ENCODE measurements at regions not wholly inside any gene's neighbourhood (a gene's known extent, or its start where the extent isn't known, plus 50 kb on each side); places are given as distances from the start of the nearest gene placed in this dataset.
"Not testable (repeated sequence)": the region's sequence is repeated elsewhere in the genome, so short reads cannot be mapped to it uniquely, and the experiment has no call there.

- no peak for DNase-seq
Measured at GRCh38 chr11:15667127-15667725, 552.5 kb downstream of the INSC start.

GRCh38 chr11:15668718-15669117 is 554.0 kb downstream of the INSC start:
- no peak for DNase-seq

DNA sequence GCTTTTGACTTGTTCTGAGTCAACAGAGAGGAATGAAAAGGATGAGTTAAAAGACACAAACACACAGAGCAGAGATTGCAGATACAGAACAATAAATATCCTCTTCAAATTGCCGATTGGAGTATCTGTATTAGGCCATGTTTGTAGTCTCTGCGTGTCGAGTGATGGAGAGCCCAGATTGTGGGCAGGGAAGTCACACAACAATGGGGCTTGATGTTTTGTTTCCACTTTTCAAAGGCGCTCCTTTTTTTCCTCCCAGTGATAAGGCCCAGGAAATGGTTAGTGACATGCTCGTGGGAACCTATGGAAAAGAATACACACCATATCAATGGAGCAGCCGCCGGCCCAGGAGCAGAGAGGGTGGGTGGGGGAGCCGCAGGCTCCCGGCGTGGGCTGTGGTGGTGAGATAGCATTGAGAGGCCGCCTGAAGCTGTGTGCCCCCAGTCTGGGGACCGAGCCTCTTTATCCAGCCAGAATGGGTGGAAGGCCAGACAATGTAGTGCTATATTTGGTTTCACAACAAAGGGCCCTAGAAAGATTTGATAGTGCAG is 555.9 kb downstream of the INSC start:
- no peak for DNase-seq

- DNase-seq: no peak
Measured at GRCh38 chr11:15671216-15671615, 556.5 kb downstream of the INSC start.

- DNase-seq: no peak
Measured at GRCh38 chr11:15672825-15673224, 558.1 kb downstream of the INSC start.

- peak; percentile 67 for DNase-seq
Measured at GRCh38 chr11:15673408-15673831, 558.7 kb downstream of the INSC start.

DNA sequence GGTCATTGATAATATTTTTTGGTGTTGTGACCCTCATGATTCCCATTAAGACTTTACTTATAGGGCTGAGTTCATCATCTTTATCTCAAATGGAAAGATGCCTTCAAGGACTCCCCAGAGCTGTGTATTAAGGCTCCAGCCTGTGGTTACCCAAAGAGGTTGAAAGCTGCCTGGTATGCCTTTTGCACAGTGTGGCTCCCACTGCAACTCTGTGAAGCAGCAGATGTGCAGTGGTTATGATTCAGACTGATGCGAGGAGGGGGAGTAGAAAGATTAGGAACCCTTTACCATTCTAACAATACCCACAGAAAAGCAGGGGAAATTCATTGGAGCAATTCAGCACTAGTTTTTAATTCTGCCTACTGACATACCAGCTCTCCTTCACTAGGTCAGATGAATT is 560.0 kb downstream of the INSC start:
- DNase-seq: no peak

DNA sequence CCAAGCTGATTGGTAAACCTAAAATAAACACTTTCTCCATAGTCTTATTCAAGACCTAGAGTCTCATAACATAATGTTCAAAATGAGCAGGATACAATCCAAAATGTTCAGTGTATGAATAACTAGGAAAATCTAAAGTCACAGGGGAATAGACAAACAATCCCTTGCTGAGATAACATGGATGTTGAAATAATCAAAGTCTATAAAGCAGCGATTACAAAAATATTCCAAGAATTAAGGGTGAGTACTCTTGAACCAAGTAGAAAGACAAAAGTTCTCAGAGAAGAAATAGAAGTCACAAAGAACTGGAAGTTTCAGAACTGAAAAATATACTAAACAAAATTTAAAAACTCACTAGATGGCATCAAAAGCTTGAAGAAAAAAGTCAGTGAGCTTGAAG is 561.0 kb downstream of the INSC start:
- no peak for DNase-seq

- DNase-seq: no peak
Measured at GRCh38 chr11:15677181-15677580, 562.5 kb downstream of the INSC start.

DNA sequence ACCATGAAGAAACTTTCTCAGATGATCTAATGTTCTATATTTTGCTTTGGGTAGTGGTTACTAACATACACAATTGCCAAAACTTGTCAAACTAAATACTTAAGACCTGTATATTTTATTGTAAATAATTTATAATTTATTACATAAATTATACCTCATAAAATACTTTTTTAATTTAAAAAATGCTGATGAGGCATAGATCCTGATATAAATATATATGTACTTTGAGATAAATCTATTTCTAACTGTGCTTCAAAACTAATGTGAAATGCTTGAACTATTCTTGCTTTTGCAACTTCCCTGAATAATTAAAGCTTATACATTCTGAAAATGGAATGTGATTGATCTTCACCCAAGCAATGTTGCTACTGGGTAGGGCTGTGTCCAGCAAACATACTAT is 568.8 kb downstream of the INSC start:
- DNase-seq: no peak

DNA sequence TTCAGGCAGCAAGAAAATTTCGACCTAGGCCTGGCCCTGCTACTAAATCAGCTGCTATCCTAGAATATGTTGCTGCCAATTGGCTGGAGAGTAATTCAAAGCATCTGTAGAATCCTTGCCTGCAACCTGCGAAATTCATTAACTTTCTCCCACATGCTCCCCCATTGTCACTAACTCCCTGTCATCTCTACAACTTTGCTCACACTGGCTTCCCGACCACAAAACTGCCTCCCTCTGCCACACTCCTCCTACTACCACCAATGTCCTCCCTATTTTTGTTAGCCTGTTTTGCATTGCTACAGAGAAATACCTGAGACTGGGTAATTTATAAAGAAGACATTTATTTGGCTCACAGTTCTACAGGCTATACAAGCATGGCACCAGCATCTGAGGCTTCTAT is 570.6 kb downstream of the INSC start:
- DNase-seq: no peak

DNA sequence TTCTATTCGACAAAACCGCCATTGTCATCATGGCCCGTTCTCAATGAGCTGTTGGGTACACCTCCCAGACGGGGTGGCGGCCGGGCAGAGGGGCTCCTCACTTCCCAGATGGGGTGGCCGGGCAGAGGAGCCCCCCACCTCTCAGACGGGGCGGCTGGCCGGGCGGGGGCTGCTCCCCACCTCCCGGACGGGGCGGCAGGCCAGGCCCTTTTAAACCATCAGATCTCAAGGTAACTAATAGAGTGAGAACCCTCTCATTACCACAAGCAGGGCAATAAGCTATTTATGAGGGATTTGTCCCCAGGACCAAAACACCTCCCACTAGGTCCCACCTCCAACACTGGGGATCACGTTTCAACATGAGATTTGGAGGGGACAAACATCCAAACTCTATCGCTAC is 571.5 kb downstream of the INSC start:
- not testable (repeated sequence) for DNase-seq

GRCh38 chr11:15687342-15687741 is 572.6 kb downstream of the INSC start:
- no peak for DNase-seq

DNA sequence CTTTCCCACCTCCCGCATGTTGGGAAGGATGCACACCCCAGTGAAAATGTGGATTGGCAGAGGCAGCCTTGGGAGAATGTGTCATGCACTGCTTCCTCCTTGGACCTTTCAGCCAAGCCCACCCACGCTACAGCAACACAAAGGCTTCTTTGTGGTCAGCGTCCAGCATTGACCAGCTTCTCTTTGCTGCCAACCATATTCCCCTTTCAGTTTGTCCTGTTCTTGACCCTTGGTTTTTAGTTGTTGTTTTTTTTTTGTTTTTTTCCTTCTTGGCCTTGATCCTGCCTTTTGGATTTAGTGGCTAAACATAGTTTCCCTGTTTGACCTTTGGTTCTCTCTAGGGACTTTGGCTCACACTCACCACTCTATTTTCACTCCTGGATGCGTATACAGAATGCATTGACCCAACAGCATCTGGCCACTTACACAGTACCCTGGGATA is 573.6 kb downstream of the INSC start:
- DNase-seq: no peak

DNA sequence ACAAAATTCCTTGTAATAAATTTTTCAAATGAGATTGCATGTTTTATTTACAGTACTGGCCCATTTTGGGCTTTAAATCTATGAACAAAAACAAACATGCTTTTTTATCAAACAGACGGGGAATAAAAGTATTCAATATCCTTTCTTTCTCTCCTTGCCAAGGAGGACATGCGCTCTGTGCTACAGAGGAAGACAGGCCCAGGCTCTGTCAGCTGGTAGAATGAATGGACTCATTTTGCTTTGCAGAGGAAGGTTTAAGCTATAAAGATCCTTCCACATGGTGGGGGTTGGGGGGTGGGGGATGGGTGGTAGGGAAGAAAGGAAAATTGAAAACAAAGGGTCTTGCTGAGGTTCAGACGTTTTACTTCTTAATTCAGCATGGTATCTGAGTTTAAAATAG is 575.6 kb downstream of the INSC start:
- no peak for DNase-seq

DNA sequence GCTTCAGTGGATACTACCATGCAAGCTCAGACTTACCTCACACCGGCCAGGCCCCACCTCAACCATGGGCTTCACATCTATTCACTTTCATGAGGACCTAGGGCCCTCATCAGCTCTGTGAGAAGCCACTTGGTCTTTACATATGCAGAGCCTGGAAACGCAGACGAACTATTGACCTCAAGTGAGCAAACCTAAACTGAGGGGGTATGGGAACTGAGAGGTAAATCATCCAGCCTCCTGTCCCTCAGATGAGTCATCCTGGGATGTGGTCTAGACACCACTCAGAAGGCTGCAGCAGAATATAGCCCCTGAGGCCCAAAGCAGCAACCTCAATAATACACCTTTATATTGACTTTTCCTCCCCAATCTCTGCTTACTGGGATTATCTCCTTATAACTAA is 578.0 kb downstream of the INSC start:
- DNase-seq: no peak

- no peak for DNase-seq
Measured at GRCh38 chr11:15695096-15695721, 580.5 kb downstream of the INSC start.

DNA sequence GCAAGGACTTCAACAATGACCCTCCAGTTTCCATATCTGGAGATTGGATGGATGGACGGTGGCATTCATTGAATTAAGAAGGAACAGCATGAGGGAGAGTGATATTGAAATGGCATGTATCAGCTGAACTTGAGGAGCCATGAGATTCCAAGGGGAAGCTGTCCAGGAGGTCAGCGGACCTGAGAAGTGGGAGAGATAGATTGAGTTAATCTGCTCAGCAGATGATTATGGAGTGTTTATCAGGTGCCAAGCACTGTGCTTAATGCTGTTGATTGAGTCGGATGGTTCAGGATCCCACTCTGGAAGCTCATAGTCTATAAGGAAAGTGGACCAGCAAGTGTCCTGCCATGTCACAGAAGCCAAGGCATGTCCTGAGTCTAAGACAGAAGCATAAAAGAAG is 581.3 kb downstream of the INSC start:
- no peak for DNase-seq

DNA sequence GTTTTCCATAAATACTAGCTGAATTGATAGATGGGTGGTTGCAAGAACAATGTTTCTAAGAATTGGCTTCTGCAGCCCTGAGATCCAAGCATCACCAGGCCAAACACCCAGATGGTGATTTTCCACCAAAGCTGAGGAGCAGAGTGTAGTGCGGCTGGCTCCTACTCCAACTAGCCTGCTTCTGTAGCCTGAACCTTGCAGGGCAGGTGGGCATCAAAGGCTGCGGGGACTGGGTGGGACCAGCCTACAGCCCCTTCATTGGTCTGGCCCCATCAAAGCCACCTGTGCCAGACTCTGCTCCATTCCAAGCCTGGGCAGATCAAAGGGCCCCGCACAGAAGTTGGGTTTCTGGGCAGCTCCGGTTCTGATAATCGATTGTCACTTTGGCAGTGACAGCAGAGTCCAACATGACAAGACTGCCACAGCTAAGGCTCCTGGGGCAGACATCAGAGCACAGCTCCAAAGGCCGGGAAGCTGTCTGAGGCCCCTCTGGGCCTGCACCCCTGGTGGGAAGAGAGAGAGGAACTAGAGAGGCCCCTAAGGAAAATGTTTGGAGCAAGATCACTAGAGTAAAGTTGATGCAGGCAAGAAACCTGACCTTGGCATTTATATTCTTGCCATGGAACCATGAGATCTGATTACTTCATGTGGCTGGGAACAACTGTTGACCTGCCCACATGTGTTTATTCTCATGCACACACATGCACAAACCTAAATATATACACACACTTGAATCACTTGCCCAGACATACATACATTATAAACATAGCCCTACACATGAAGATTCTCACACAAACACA is 582.9 kb downstream of the INSC start:
- DNase-seq: no peak

- DNase-seq: no peak
Measured at GRCh38 chr11:15698855-15699254, 584.1 kb downstream of the INSC start.

DNA sequence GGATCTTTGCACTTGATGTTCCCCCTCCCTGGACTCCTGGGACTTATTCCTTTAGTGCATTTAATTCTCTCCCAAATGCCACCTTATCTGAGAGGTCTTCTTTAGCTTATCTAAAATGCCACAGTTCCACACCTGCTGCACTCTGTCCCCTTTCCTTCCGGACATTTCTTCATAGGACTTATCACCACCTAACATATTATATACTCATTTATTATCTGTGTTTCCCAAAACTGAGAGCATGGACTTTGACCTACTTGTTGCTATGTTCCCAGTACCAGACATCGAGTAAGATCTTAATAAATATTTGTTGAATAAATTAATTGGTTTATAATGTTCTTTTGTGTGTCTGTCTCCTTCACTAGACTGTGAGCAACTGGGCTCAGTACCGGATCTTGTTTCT is 585.3 kb downstream of the INSC start:
- DNase-seq: no peak

DNA sequence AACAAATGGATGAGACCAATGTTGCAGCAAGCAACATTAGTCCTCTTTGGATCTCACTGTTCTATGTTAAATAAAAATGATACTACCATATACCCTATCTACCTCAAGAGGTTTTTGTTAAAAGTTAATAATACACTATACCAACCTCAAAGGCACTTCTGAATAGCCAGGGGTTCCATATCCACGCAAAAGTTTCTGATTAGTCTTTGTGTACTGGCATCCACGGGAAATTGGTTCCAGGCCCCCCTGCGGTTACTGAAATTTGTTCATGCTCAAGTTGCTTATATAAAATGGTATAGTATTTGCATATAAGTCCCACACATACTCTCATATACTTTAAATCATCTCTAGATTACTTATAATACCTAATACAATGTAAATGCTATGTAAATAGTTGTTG is 585.7 kb downstream of the INSC start:
- DNase-seq: no peak

DNA sequence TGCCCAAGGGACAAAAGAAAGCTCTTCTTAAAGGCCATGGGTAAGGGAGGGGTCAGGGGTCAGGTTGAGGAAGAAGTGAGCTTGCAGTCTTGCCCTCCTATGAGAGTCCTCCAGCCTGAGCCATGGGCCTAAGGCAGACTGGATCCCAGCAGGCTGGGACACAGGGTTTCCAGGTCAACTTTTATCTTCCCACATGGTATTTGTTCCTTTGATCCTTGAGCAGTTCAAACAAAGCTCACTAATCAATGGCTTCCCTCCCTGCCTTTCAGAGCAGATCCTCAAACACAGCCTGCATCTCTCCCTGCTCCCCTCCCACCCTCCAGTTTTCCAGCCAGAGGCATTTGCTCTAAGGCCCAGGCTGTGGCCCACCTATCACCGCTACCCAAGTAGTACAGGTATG is 589.3 kb downstream of the INSC start:
- DNase-seq: no peak

DNA sequence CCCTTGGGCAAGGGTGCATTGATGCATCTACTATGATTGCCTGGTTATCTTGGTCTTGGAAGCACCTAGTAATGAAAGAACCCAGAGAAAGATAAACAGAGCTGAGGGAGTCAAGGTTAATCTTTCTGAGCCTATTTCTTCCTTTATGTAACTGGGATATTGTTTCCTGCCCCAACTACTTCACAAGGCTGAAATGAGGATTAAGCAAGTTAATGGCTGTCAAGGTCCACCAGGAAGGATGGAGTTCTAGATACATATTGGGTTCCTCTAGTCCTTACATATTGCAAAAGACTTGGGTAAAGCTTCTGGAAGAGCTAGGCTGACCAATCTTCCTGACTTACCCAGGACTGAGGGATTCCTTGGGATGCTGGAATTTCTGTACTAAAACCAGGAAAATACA is 589.8 kb downstream of the INSC start:
- no peak for DNase-seq

All from COR-L47 (cell line).